PC-3 (cell line): ENCODE measurements at regions not wholly inside any gene's neighbourhood (a gene's known extent, or its start where the extent isn't known, plus 50 kb on each side); places are given as distances from the start of the nearest gene placed in this dataset.
"Not testable (repeated sequence)": the region's sequence is repeated elsewhere in the genome, so short reads cannot be mapped to it uniquely, and the experiment has no call there.

Experiments
- CTCF ChIP-seq: fragments of 300-600 bp; sonication (generic); conservative IDR thresholded peaks from 2 replicates; pipeline ENCODE4 v1.5.1; 2017; ENCODE audit warnings: antibody characterized with exemption, low read depth, mild to moderate bottlenecking, low read length
- EZH2 ChIP-seq: fragments of 300-600 bp; sonication (generic); IDR thresholded peaks from one replicate; pipeline ENCODE4 v1.6.1; 2017; ENCODE audit warnings: antibody characterized with exemption, mild to moderate bottlenecking, low read length; ENCODE audit not compliant: unreplicated experiment
- EZH2phosphoT487 ChIP-seq: fragments of 300-600 bp; sonication (generic); IDR thresholded peaks from 2 replicates; pipeline ENCODE4 v1.6.1; 2018; ENCODE audit warnings: mild to moderate bottlenecking, antibody characterized with exemption, low read length, borderline replicate concordance

DNA sequence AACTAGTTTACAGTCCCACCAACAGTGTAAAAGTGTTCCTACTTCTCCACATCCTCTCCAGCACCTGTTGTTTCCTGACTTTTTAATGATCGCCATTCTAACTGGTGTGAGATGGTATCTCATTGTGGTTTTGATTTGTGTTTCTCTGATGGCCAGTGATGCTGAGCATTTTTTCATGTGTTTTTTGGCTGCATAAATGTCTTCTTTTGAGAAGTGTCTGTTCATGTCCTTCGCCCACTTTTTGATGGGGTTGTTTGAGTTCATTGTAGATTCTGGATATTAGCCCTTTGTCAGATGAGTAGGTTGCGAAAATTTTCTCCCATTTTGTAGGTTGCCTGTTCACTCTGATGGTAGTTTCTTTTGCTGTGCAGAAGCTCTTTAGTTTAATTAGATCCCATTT is 77.1 kb upstream of the SLC7A14 start:
- not testable (repeated sequence) for TF ChIP-seq CTCF, EZH2, EZH2phosphoT487
